Stimulated activated naive CD8-positive, alpha-beta T cell treated with anti-CD3 and anti-CD28 coated beads, Interleukin-15, Interleukin-2, amounts not matched to agents 100 ng/mL and 50 ng/mL, for 24 hours (primary cell): ENCODE measurements at regions not wholly inside any gene's neighbourhood (a gene's known extent, or its start where the extent isn't known, plus 50 kb on each side); places are given as distances from the start of the nearest gene placed in this dataset.
"Not testable (repeated sequence)": the region's sequence is repeated elsewhere in the genome, so short reads cannot be mapped to it uniquely, and the experiment has no call there.

Source experiments
- H3K27ac Mint-ChIP-seq: one replicate; pipeline ENCODE4 v1.8.0; 2021; ENCODE audit warnings: mild to moderate bottlenecking, mixed read lengths
- H3K27me3 Mint-ChIP-seq: one replicate; pipeline ENCODE4 v1.8.0; 2021; ENCODE audit warnings: mixed read lengths
- H3K36me3 Mint-ChIP-seq: one replicate; pipeline ENCODE4 v1.8.0; 2021; ENCODE audit warnings: low read depth, mixed read lengths
- H3K4me1 Mint-ChIP-seq: one replicate; pipeline ENCODE4 v1.8.0; 2021; ENCODE audit warnings: low read depth, mixed read lengths
- H3K4me3 Mint-ChIP-seq: one replicate; pipeline ENCODE4 v1.8.0; 2021; ENCODE audit warnings: mild to moderate bottlenecking, mixed read lengths
- H3K9me3 Mint-ChIP-seq: one replicate; pipeline ENCODE4 v1.8.0; 2021; ENCODE audit warnings: mixed read lengths

GRCh38 chr5:56737951-56738606 lies 77.3 kb upstream of the MAP3K1 start:
- Mint-ChIP-seq H3K4me3 (no peak overlapping the region), H3K4me1 (peaks cover 43% of the 10 kb centered on the region), H3K36me3 (no peaks in the 10 kb centered on the region), H3K27me3 (no peaks in the 10 kb centered on the region), H3K9me3 (peaks cover 5% of the 10 kb centered on the region), H3K27ac (no peak overlapping the region)

- H3K9me3 Mint-ChIP-seq, result peaks cover 5% of the 10 kb centered on the region
- H3K27me3 Mint-ChIP-seq, result no peaks in the 10 kb centered on the region
- peak overlapping the region; percentile 22 for H3K4me3 Mint-ChIP-seq
- H3K4me1 Mint-ChIP-seq, result peaks cover 47% of the 10 kb centered on the region
- H3K27ac Mint-ChIP-seq, result peak overlapping the region; percentile 87
- no peaks in the 10 kb centered on the region for H3K36me3 Mint-ChIP-seq
Observed at GRCh38 chr5:56737002-56737621, 78.2 kb upstream of the MAP3K1 start.

- H3K36me3 Mint-ChIP-seq, result no peaks in the 10 kb centered on the region
- peaks cover 5% of the 10 kb centered on the region for H3K9me3 Mint-ChIP-seq
- peak overlapping the region; percentile 22 for H3K4me3 Mint-ChIP-seq
Observed at GRCh38 chr5:56735849-56736641, 79.3 kb upstream of the MAP3K1 start.

GRCh38 chr5:56734091-56734694 lies 81.2 kb upstream of the MAP3K1 start:
- H3K27ac Mint-ChIP-seq, result no peak overlapping the region
- H3K4me1 Mint-ChIP-seq, result peaks cover 55% of the 10 kb centered on the region
- H3K36me3 Mint-ChIP-seq, result no peaks in the 10 kb centered on the region
- no peak overlapping the region for H3K4me3 Mint-ChIP-seq
- H3K9me3 Mint-ChIP-seq, result peaks cover 5% of the 10 kb centered on the region
- H3K27me3 Mint-ChIP-seq, result no peaks in the 10 kb centered on the region

More at GRCh38 chr5:56735849-56736641, 79.3 kb upstream of the MAP3K1 start:
- no peaks in the 10 kb centered on the region for H3K27me3 Mint-ChIP-seq
- H3K27ac Mint-ChIP-seq, result peak overlapping the region; percentile 87
- H3K4me1 Mint-ChIP-seq, result peaks cover 47% of the 10 kb centered on the region

- Mint-ChIP-seq H3K36me3 (no peaks in the 10 kb centered on the region), H3K9me3 (peaks cover 5% of the 10 kb centered on the region), H3K4me1 (peaks cover 61% of the 10 kb centered on the region), H3K27ac (no peak overlapping the region), H3K27me3 (no peaks in the 10 kb centered on the region), H3K4me3 (no peak overlapping the region)
Observed at GRCh38 chr5:56733580-56733979, 81.8 kb upstream of the MAP3K1 start.

- Mint-ChIP-seq H3K9me3 (peaks cover 5% of the 10 kb centered on the region), H3K27me3 (no peaks in the 10 kb centered on the region), H3K27ac (no peak overlapping the region), H3K4me1 (peaks cover 52% of the 10 kb centered on the region), H3K4me3 (no peak overlapping the region), H3K36me3 (no peaks in the 10 kb centered on the region)
Observed at GRCh38 chr5:56732121-56732520, 83.2 kb upstream of the MAP3K1 start.

- not testable (repeated sequence) for H3K27me3 Mint-ChIP-seq, H3K27ac Mint-ChIP-seq
Observed at GRCh38 chr5:56731473-56731872, 83.9 kb upstream of the MAP3K1 start.

GRCh38 chr5:56729488-56729887 lies 85.9 kb upstream of the MAP3K1 start:
- H3K4me3 Mint-ChIP-seq, result no peak overlapping the region
- no peaks in the 10 kb centered on the region for H3K36me3 Mint-ChIP-seq
- no peaks in the 10 kb centered on the region for H3K9me3 Mint-ChIP-seq
- no peaks in the 10 kb centered on the region for H3K27me3 Mint-ChIP-seq
- peaks cover 29% of the 10 kb centered on the region for H3K4me1 Mint-ChIP-seq
- H3K27ac Mint-ChIP-seq, result no peak overlapping the region

More at GRCh38 chr5:56731473-56731872, 83.9 kb upstream of the MAP3K1 start:
- peaks cover 45% of the 10 kb centered on the region for H3K4me1 Mint-ChIP-seq
- H3K4me3 Mint-ChIP-seq, H3K9me3 Mint-ChIP-seq, H3K36me3 Mint-ChIP-seq: not testable (repeated sequence)

- no peak overlapping the region for H3K4me3 Mint-ChIP-seq
- H3K36me3 Mint-ChIP-seq, result no peaks in the 10 kb centered on the region
- H3K9me3 Mint-ChIP-seq, result no peaks in the 10 kb centered on the region
- H3K27ac Mint-ChIP-seq, result no peak overlapping the region
- H3K4me1 Mint-ChIP-seq, result peaks cover 21% of the 10 kb centered on the region
- no peaks in the 10 kb centered on the region for H3K27me3 Mint-ChIP-seq
Observed at GRCh38 chr5:56725711-56726411, 89.5 kb upstream of the MAP3K1 start.

- not testable (repeated sequence) for H3K9me3 Mint-ChIP-seq, H3K27ac Mint-ChIP-seq, H3K27me3 Mint-ChIP-seq, H3K36me3 Mint-ChIP-seq, H3K4me3 Mint-ChIP-seq
- peaks cover 18% of the 10 kb centered on the region for H3K4me1 Mint-ChIP-seq
Observed at GRCh38 chr5:56724857-56725256, 90.5 kb upstream of the MAP3K1 start.

GRCh38 chr5:56722317-56722716 lies 93.0 kb upstream of the MAP3K1 start:
- no peaks in the 10 kb centered on the region for H3K9me3 Mint-ChIP-seq
- H3K4me3 Mint-ChIP-seq, result no peak overlapping the region
- no peaks in the 10 kb centered on the region for H3K27me3 Mint-ChIP-seq
- H3K4me1 Mint-ChIP-seq, result peaks cover 6% of the 10 kb centered on the region
- no peaks in the 10 kb centered on the region for H3K36me3 Mint-ChIP-seq
- H3K27ac Mint-ChIP-seq, result no peak overlapping the region

GRCh38 chr5:56717253-56717987 lies 97.9 kb upstream of the MAP3K1 start:
- Mint-ChIP-seq H3K27me3 (no peaks in the 10 kb centered on the region), H3K4me3 (no peak overlapping the region), H3K4me1 (peaks cover 4% of the 10 kb centered on the region), H3K9me3 (no peaks in the 10 kb centered on the region), H3K27ac (no peak overlapping the region), H3K36me3 (no peaks in the 10 kb centered on the region)

GRCh38 chr5:56715986-56716385 lies 99.4 kb upstream of the MAP3K1 start:
- Mint-ChIP-seq H3K4me1 (peaks cover 7% of the 10 kb centered on the region), H3K27me3 (no peaks in the 10 kb centered on the region), H3K9me3 (no peaks in the 10 kb centered on the region), H3K27ac (no peak overlapping the region), H3K4me3 (no peak overlapping the region), H3K36me3 (no peaks in the 10 kb centered on the region)
